Transverse colon (tissue), 4 donors: ENCODE measurements at regions not wholly inside any gene's neighbourhood (a gene's known extent, or its start where the extent isn't known, plus 50 kb on each side); places are given as distances from the start of the nearest gene placed in this dataset.

ENCODE experiments used
- CTCF ChIP-seq, 5 experiments: fragments of 200-600 bp in 3 of 5; fragments of 450-650 bp in 2 of 5; sonication (generic) in 3 of 5; IDR thresholded peaks; 1 replicate in 2 of 5; 2 replicates in 3 of 5; pipeline ENCODE4 v1.5.1; 2016 to 2017; ENCODE audit warnings: antibody characterized with exemption in 5 of 5, inconsistent platforms in 3 of 5, mild to moderate bottlenecking in 2 of 5, moderate library complexity in 1 of 5
- EP300 ChIP-seq: sonication (generic); formaldehyde crosslinking; IDR thresholded peaks from one replicate; pipeline ENCODE4 v1.6.1; 2017; ENCODE audit warnings: antibody characterized with exemption, low read depth
- POLR2A ChIP-seq: fragments of 450-650 bp; IDR thresholded peaks from one replicate; pipeline ENCODE4 v1.6.1; 2016; ENCODE audit warnings: antibody characterized with exemption, mild to moderate bottlenecking, moderate library complexity
- POLR2AphosphoS5 ChIP-seq, 3 donors: sonication (generic); formaldehyde crosslinking; IDR thresholded peaks; one replicate each; pipeline ENCODE4 v1.6.1; 2016; ENCODE audit warnings: antibody characterized with exemption in 3 of 3

GRCh38 chr16:25494292-25494691 lies 197.5 kb upstream of the HS3ST4 start:
- TF ChIP-seq CTCF (IDR thresholded peaks at IDR 0.05), result no peak
- TF ChIP-seq POLR2AphosphoS5 (IDR thresholded peaks at IDR 0.05), result no peak
- no peak for TF ChIP-seq POLR2A
- TF ChIP-seq EP300, result no peak
